K562 (cell line): ENCODE measurements at regions not wholly inside any gene's neighbourhood (a gene's known extent, or its start where the extent isn't known, plus 50 kb on each side); places are given as distances from the start of the nearest gene placed in this dataset.

Experiments
- ATAC-seq: fragments of 200-7000 bp; cut with Tn5 transposase; 3 replicates; pipeline ENCODE4 v1.9.1; 2020; ENCODE audit warnings: moderate library complexity
- BruUV-seq: library from RNA; stranded (reverse); fragments of 400-500 nt; replicated peaks from 2 replicates; lab custom pipeline; 2021; lab: Mats Ljungman, UMichigan
- CTCF ChIA-PET: fragments of 300-600 bp; formaldehyde crosslinking; extraction: SDS; loops from one replicate; lab custom pipeline; 2021; ENCODE audit warnings: low intra/inter-chr PET ratio; lab: Yijun Ruan, JAX
- POLR2A ChIA-PET: fragments of 300-600, 350-650 bp; sonication (Branson Sonifier 250); formaldehyde crosslinking; extraction: SDS; loops from one replicate; lab custom pipeline; 2021; ENCODE audit warnings: antibody characterized with exemption, inconsistent platforms; lab: Yijun Ruan, JAX
- DNase-seq, 4 experiments: peaks; one replicate each; pipeline versions ENCODE4 v3.0.0 to v3.0.0-alpha.2; 2011 to 2018; ENCODE audit warnings: low spot score in 3 of 4, mixed read lengths in 3 of 4; ENCODE audit errors: extremely low read depth in 1 of 4
- FAIRE-seq: peaks from 2 replicates; lab custom pipeline; 2011; peaks lifted over from hg19 to GRCh38; lab: Jason Lieb, UNC
- H2AFZ ChIP-seq: 2 replicates; pipeline ENCODE4 v1.6.0; 2011; ENCODE audit warnings: low read depth, low read length, control low read depth, inconsistent platforms
- H3K27ac ChIP-seq: fragments of 200-600 bp; 3 replicates; pipeline ENCODE4 v1.8.0; 2011; ENCODE audit warnings: low read depth, mild to moderate bottlenecking, control low read depth, inconsistent platforms, low read length, moderate library complexity, mixed read lengths; ENCODE audit errors: extremely low read depth
- H3K27me3 ChIP-seq, 2 experiments: fragments of 300-600 bp in 1 of 2; 2 replicates in 1 of 2; 3 replicates in 1 of 2; pipeline versions ENCODE4 v1.6.0 to v1.8.0; 2011; ENCODE audit warnings: inconsistent platforms in 2 of 2, low read length in 2 of 2, mild to moderate bottlenecking in 1 of 2, mixed read lengths in 1 of 2, moderate library complexity in 1 of 2; ENCODE audit not compliant: control insufficient read depth in 2 of 2, insufficient read depth in 2 of 2
- H3K36me3 ChIP-seq: fragments of 300-600 bp; 3 replicates; pipeline ENCODE4 v1.8.0; 2011; ENCODE audit warnings: mild to moderate bottlenecking, low read length, inconsistent platforms; ENCODE audit not compliant: control insufficient read depth, insufficient read depth
- H3K4me1 ChIP-seq, 2 experiments: fragments of 200-600 bp in 1 of 2; replicated peaks in 1 of 2; 2 replicates in 1 of 2; 3 replicates in 1 of 2; pipeline versions ENCODE4 v1.5.1 to v1.8.0; 2011; ENCODE audit warnings: inconsistent platforms in 2 of 2, low read length in 2 of 2, mild to moderate bottlenecking in 1 of 2, mixed read lengths in 1 of 2, moderate library complexity in 1 of 2; ENCODE audit not compliant: control insufficient read depth in 2 of 2, insufficient read depth in 2 of 2
- H3K4me2 ChIP-seq: 2 replicates; pipeline ENCODE4 v1.6.1; 2011; ENCODE audit warnings: low read length, control low read depth, inconsistent platforms, mixed read lengths; ENCODE audit not compliant: insufficient read depth
- H3K4me3 ChIP-seq: fragments of 200-600 bp; sonication (generic), shearing (Covaris generic); 2 replicates; pipeline ENCODE4 v1.5.1; 2016; ENCODE audit warnings: control low read depth, inconsistent platforms
- H3K79me2 ChIP-seq: fragments of 200-600 bp; 3 replicates; pipeline ENCODE4 v1.8.0; 2011; ENCODE audit warnings: low read length, inconsistent platforms; ENCODE audit not compliant: control insufficient read depth, insufficient read depth
- H3K9ac ChIP-seq, 2 experiments: 2 replicates each; pipeline versions ENCODE4 v1.6.0 to v1.6.1; 2011; ENCODE audit warnings: low read depth in 2 of 2, low read length in 2 of 2, control low read depth in 1 of 2, inconsistent platforms in 1 of 2, mild to moderate bottlenecking in 1 of 2, mixed read lengths in 1 of 2; ENCODE audit not compliant: insufficient read depth in 1 of 2
- H3K9me1 ChIP-seq: one replicate; pipeline ENCODE4 v1.6.0; 2011; ENCODE audit warnings: inconsistent platforms, mild to moderate bottlenecking, low read length, moderate library complexity; ENCODE audit not compliant: control insufficient read depth, insufficient read depth
- H3K9me3 ChIP-seq: replicated peaks from 2 replicates; pipeline ENCODE4 v1.5.1; 2011; ENCODE audit warnings: low read depth, low read length, inconsistent platforms; ENCODE audit not compliant: control insufficient read depth, insufficient read depth
- H4K20me1 ChIP-seq: replicated peaks from 2 replicates; pipeline ENCODE4 v1.6.1; 2011; ENCODE audit warnings: low read length, inconsistent platforms, mixed read lengths; ENCODE audit not compliant: control insufficient read depth, insufficient read depth
- ARID2 ChIP-seq: fragments of 450-650 bp; IDR thresholded peaks from 2 replicates; pipeline ENCODE4 v1.6.1; 2017; ENCODE audit warnings: antibody characterized with exemption, mild to moderate bottlenecking
- BACH1 ChIP-seq: fragments of 200-800 bp; sonication (Bioruptor generic); IDR thresholded peaks from 2 replicates; pipeline ENCODE4 v1.6.1; 2016; ENCODE audit warnings: missing genetic modification characterization, missing compliant biosample characterization
- CCAR2 ChIP-seq: fragments of 200-400 bp; formaldehyde crosslinking; IDR thresholded peaks from 2 replicates; pipeline ENCODE4 v1.6.1; 2017; ENCODE audit warnings: mild to moderate bottlenecking, low read depth, low read length
- ETV6 ChIP-seq, 3 experiments: fragments of 150-350 bp in 1 of 3; sonication (generic) in 1 of 3; formaldehyde crosslinking in 1 of 3; IDR thresholded peaks; 2 replicates each; pipeline versions ENCODE4 v1.6.1 to v1.8.0; 2014 to 2022; ENCODE audit warnings: borderline replicate concordance in 2 of 3, low read depth in 2 of 3, antibody characterized with exemption in 1 of 3, low read length in 1 of 3, mild to moderate bottlenecking in 1 of 3, missing genetic modification reagents in 1 of 3
- FOSL1 ChIP-seq: fragments of 200-800 bp; sonication (Bioruptor generic); conservative IDR thresholded peaks from 2 replicates; pipeline ENCODE4 v1.6.1; 2016; ENCODE audit warnings: missing genetic modification characterization, missing compliant biosample characterization
- FOXP4 ChIP-seq: sonication (generic); formaldehyde crosslinking; IDR thresholded peaks from 2 replicates; pipeline ENCODE4 v1.8.0; 2022; ENCODE audit warnings: mild to moderate bottlenecking, missing genetic modification reagents, borderline replicate concordance
- IRF2 ChIP-seq: sonication (generic); formaldehyde crosslinking; IDR thresholded peaks from 2 replicates; pipeline ENCODE4 v1.8.1; 2022; ENCODE audit warnings: mild to moderate bottlenecking, missing genetic modification reagents
- IRF9 ChIP-seq: fragments of 450-650 bp; IDR thresholded peaks from 2 replicates; pipeline ENCODE4 v1.6.1; 2016; ENCODE audit warnings: missing biosample characterization, missing genetic modification characterization
- NFIX ChIP-seq: fragments of 250-450 bp; sonication (Bioruptor Pico); IDR thresholded peaks from 2 replicates; pipeline ENCODE4 v1.4.0; 2020; ENCODE audit warnings: low read depth, mild to moderate bottlenecking, moderate library complexity
- NFXL1 ChIP-seq: fragments of 450-650 bp; formaldehyde crosslinking; IDR thresholded peaks from 2 replicates; pipeline ENCODE4 v1.4.0; 2021; ENCODE audit warnings: mild to moderate bottlenecking
- NR3C1 ChIP-seq: sonication (generic); formaldehyde crosslinking; IDR thresholded peaks from 2 replicates; pipeline ENCODE4 v1.8.1; 2022; ENCODE audit warnings: missing genetic modification reagents
- NR4A1 ChIP-seq, 2 experiments: fragments of 250-450 bp in 1 of 2; fragments of 450-650 bp in 1 of 2; sonication (Bioruptor Pico) in 1 of 2; IDR thresholded peaks; 2 replicates each; pipeline versions ENCODE4 v1.4.0 to v1.6.1; 2016 to 2020; ENCODE audit warnings: mild to moderate bottlenecking in 2 of 2, missing compliant biosample characterization in 1 of 2, missing genetic modification characterization in 1 of 2, moderate library complexity in 1 of 2
- NRF1 ChIP-seq, 2 experiments: fragments of 450-650 bp; IDR thresholded peaks in 1 of 2; conservative IDR thresholded peaks in 1 of 2; 2 replicates each; pipeline ENCODE4 v1.6.1; 2014; ENCODE audit warnings: mild to moderate bottlenecking in 2 of 2
- SMARCC2 ChIP-seq: fragments of 450-650 bp; IDR thresholded peaks from 2 replicates; pipeline ENCODE4 v1.6.1; 2017; ENCODE audit warnings: antibody characterized with exemption, moderate library complexity, mild to moderate bottlenecking, low read depth
- SOX6 ChIP-seq: fragments of 450-650 bp; IDR thresholded peaks from 2 replicates; pipeline ENCODE4 v1.6.1; 2014; ENCODE audit warnings: mild to moderate bottlenecking
- TAF7 ChIP-seq: fragments of 450-650 bp; IDR thresholded peaks from 2 replicates; pipeline ENCODE4 v1.6.1; 2016; ENCODE audit warnings: missing genetic modification characterization, missing compliant biosample characterization
- TCF3 ChIP-seq: sonication (generic); formaldehyde crosslinking; IDR thresholded peaks from 2 replicates; pipeline ENCODE4 v1.4.0; 2020; ENCODE audit warnings: mild to moderate bottlenecking, missing genetic modification reagents
- ZKSCAN3 ChIP-seq: fragments of 250-450 bp; sonication (Bioruptor Pico); IDR thresholded peaks from 2 replicates; pipeline ENCODE4 v1.4.0; 2020
- ZNF146 ChIP-seq: IDR thresholded peaks from one replicate; pipeline ENCODE4 v1.6.1; 2018; ENCODE audit warnings: missing compliant biosample characterization; ENCODE audit not compliant: unreplicated experiment
- ZNF436 ChIP-seq: fragments of 250-450, 450-650 bp; sonication (Bioruptor Pico); formaldehyde crosslinking; IDR thresholded peaks from 2 replicates; pipeline ENCODE4 v1.7.0; 2020; ENCODE audit warnings: mild to moderate bottlenecking
- in situ Hi-C: fragments of 300-500 bp; cut with MboI; formaldehyde crosslinking; loops from 4 replicates; pipeline ENCODE4 v1.15.0; 2018; ENCODE audit warnings: inconsistent platforms, mixed read lengths
- intact Hi-C: fragments of 100-400 bp; cut with micrococcal nuclease; formaldehyde crosslinking; loops from 2 replicates; pipeline ENCODE4 v1.14.2; 2022

GRCh38 chr4:167873496-167873895, 218.8 kb upstream of the ANXA10 start:
- in situ Hi-C loops: no loop called here
- no peaks in the 10 kb centered on the region for H3K36me3 ChIP-seq
- POLR2A ChIA-PET: no interaction called here
- no peaks in the 10 kb centered on the region for H3K27me3 ChIP-seq
- TF ChIP-seq NR3C1 (CRISPR knock-in tag) (no peak), ZNF146 (CRISPR knock-in tag) (no peak), NFIX (CRISPR knock-in tag) (no peak), TCF3 (CRISPR knock-in tag) (no peak), IRF2 (no peak), BACH1 (tag) (no peak), SOX6 (no peak), NFXL1 (CRISPR knock-in tag) (no peak), NRF1 (conservative IDR thresholded peaks at IDR 0.05 in 1 of 2, IDR thresholded peaks at IDR 0.05 in 1 of 2) (no peak), NR4A1 (CRISPR knock-in tag; IDR thresholded peaks at IDR 0.05) (no peak), NR4A1 (tag; IDR thresholded peaks at IDR 0.05) (no peak), ZKSCAN3 (CRISPR knock-in tag) (no peak), ZNF436 (CRISPR knock-in tag) (no peak), FOXP4 (CRISPR knock-in tag) (no peak), CCAR2 (no peak), SMARCC2 (no peak), ARID2 (no peak), ETV6 (IDR thresholded peaks at IDR 0.05; ENCODE audit: borderline replicate concordance in 1 of 2, low read depth in 2 of 2, low read length in 1 of 2) (no peak), ETV6 (CRISPR knock-in tag; IDR thresholded peaks at IDR 0.05; ENCODE audit: borderline replicate concordance) (no peak), FOSL1 (tag) (no peak), TAF7 (tag) (no peak), IRF9 (tag) (no peak)
- no peak for DNase-seq
- H3K79me2 ChIP-seq: no peaks in the 10 kb centered on the region
- no peak overlapping the region for H3K4me2 ChIP-seq
- FAIRE-seq: no peak
- no TSS peak for BruUV-seq
- H3K4me3 ChIP-seq: no peak overlapping the region
- H3K27ac ChIP-seq: no peak overlapping the region
- CTCF ChIA-PET: no interaction called here
- no peaks in the 10 kb centered on the region for H3K9me3 ChIP-seq
- no peak overlapping the region for H3K9ac ChIP-seq
- no peak for ATAC-seq
- H4K20me1 ChIP-seq: no peaks in the 10 kb centered on the region
- no peaks in the 10 kb centered on the region for H3K9me1 ChIP-seq
- no peak overlapping the region for H2AFZ ChIP-seq
- intact Hi-C loops: no loop called here
- H3K4me1 ChIP-seq: no peaks in the 10 kb centered on the region
